GM23338 (cell line): ENCODE measurements at regions not wholly inside any gene's neighbourhood (a gene's known extent, or its start where the extent isn't known, plus 50 kb on each side); places are given as distances from the start of the nearest gene placed in this dataset.

Experiments used
- ATAC-seq: fragments of 200-7000 bp; cut with Tn5 transposase; 3 replicates; pipeline ENCODE4 v1.9.1; 2020
- DNase-seq: peaks from one replicate; pipeline ENCODE4 v3.0.0-alpha.2; 2015; ENCODE audit warnings: low spot score
- H2AFZ ChIP-seq: fragments of 200-600 bp; sonication (generic); 2 replicates; pipeline ENCODE4 v1.8.0; 2016; ENCODE audit warnings: antibody characterized with exemption, mild to moderate bottlenecking, moderate library complexity
- H3F3A ChIP-seq: fragments of 200-600 bp; sonication (generic); replicated peaks from 2 replicates; pipeline ENCODE4 v1.8.0; 2017; ENCODE audit warnings: antibody characterized with exemption, mixed run types, low read depth
- H3K27ac ChIP-seq: fragments of 200-600 bp; sonication (generic); 2 replicates; pipeline ENCODE4 v1.6.1; 2016; ENCODE audit warnings: low read depth
- H3K27me3 ChIP-seq: fragments of 200-600 bp; sonication (generic); 2 replicates; pipeline ENCODE4 v1.8.0; 2016; ENCODE audit warnings: mild to moderate bottlenecking, mixed run types, moderate library complexity; ENCODE audit not compliant: insufficient read depth
- H3K36me3 ChIP-seq: fragments of 200-600 bp; sonication (generic); 2 replicates; pipeline ENCODE4 v1.8.0; 2016; ENCODE audit warnings: mild to moderate bottlenecking; ENCODE audit not compliant: insufficient read depth
- H3K4me1 ChIP-seq: fragments of 200-600 bp; sonication (generic); 2 replicates; pipeline ENCODE4 v1.8.0; 2016; ENCODE audit warnings: mild to moderate bottlenecking, moderate library complexity; ENCODE audit not compliant: insufficient read depth
- H3K4me2 ChIP-seq: fragments of 200-600 bp; sonication (generic); 2 replicates; pipeline ENCODE4 v1.7.1; 2017; ENCODE audit warnings: mixed run types
- H3K4me3 ChIP-seq: fragments of 200-600 bp; sonication (generic); 2 replicates; pipeline ENCODE4 v1.6.1; 2016; ENCODE audit warnings: mixed run types
- H3K79me2 ChIP-seq: fragments of 200-600 bp; sonication (generic); replicated peaks from 2 replicates; pipeline ENCODE4 v1.8.0; 2017; ENCODE audit warnings: mild to moderate bottlenecking; ENCODE audit not compliant: insufficient read depth
- H3K9me2 ChIP-seq: fragments of 200-600 bp; sonication (generic); 2 replicates; pipeline ENCODE4 v1.8.0; 2017; ENCODE audit not compliant: insufficient read depth
- H4K20me1 ChIP-seq: fragments of 200-600 bp; sonication (generic); replicated peaks from 2 replicates; pipeline ENCODE4 v1.8.0; 2017; ENCODE audit warnings: mild to moderate bottlenecking; ENCODE audit not compliant: insufficient read depth
- H3K27ac Mint-ChIP-seq: 2 replicates; pipeline ENCODE4 v1.8.0; 2020; ENCODE audit warnings: inconsistent platforms, mild to moderate bottlenecking, moderate library complexity, mixed read lengths
- H3K27me3 Mint-ChIP-seq: 3 replicates; pipeline ENCODE4 v1.8.0; 2022; ENCODE audit warnings: low read depth, mild to moderate bottlenecking, moderate library complexity, mixed read lengths, inconsistent platforms; ENCODE audit not compliant: insufficient read depth, poor library complexity
- H3K36me3 Mint-ChIP-seq: 3 replicates; pipeline ENCODE4 v1.8.0; 2021; ENCODE audit warnings: low read depth, mild to moderate bottlenecking, inconsistent platforms, moderate library complexity, mixed read lengths
- H3K4me1 Mint-ChIP-seq: 3 replicates; pipeline ENCODE4 v1.8.0; 2020; ENCODE audit warnings: mild to moderate bottlenecking, inconsistent platforms, mixed read lengths
- H3K4me3 Mint-ChIP-seq: 3 replicates; pipeline ENCODE4 v1.8.0; 2021; ENCODE audit warnings: moderate library complexity, mild to moderate bottlenecking, inconsistent platforms, mixed read lengths
- H3K9me3 Mint-ChIP-seq: 3 replicates; pipeline ENCODE4 v1.8.0; 2020; ENCODE audit warnings: moderate library complexity, mild to moderate bottlenecking, inconsistent platforms, mixed read lengths
- CREB1 ChIP-seq: fragments of 250-450 bp; sonication (Bioruptor Pico); IDR thresholded peaks from 2 replicates; pipeline ENCODE4 v1.5.0; 2020; ENCODE audit warnings: low read depth, mild to moderate bottlenecking, moderate library complexity
- EZH2 ChIP-seq: fragments of 200-600 bp; sonication (generic); IDR thresholded peaks from one replicate; pipeline ENCODE4 v1.8.0; 2017; ENCODE audit warnings: antibody characterized with exemption, mild to moderate bottlenecking, low read depth; ENCODE audit not compliant: unreplicated experiment
- EZH2phosphoT487 ChIP-seq: fragments of 200-600 bp; sonication (generic); IDR thresholded peaks from one replicate; pipeline ENCODE4 v1.8.1; 2018; ENCODE audit warnings: antibody characterized with exemption; ENCODE audit not compliant: unreplicated experiment
- REST ChIP-seq: IDR thresholded peaks from one replicate; pipeline ENCODE4 v1.6.1; 2018; ENCODE audit warnings: antibody characterized with exemption; ENCODE audit not compliant: unreplicated experiment
- STAT1 ChIP-seq: IDR thresholded peaks from one replicate; pipeline ENCODE4 v1.6.1; 2016; ENCODE audit warnings: antibody characterized with exemption; ENCODE audit not compliant: unreplicated experiment
- ZNF114 ChIP-seq: fragments of 250-450 bp; sonication (Bioruptor Pico); IDR thresholded peaks from 2 replicates; pipeline ENCODE4 v1.5.0; 2020; ENCODE audit warnings: mild to moderate bottlenecking, moderate library complexity
- ZNF331 ChIP-seq: fragments of 250-450 bp; sonication (Bioruptor Pico); IDR thresholded peaks from 2 replicates; pipeline ENCODE4 v1.5.0; 2020; ENCODE audit warnings: low read depth, mild to moderate bottlenecking, moderate library complexity
- TF ChIP-seq, protein P1 (sequence below), 2 experiments: fragments of 200-600 bp in 1 of 2; sonication (generic) in 1 of 2; conservative IDR thresholded peaks; 2 replicates each; pipeline versions ENCODE4 v1.5.1 to v1.6.1; 2016 to 2017; ENCODE audit warnings: antibody characterized with exemption in 2 of 2, low read depth in 2 of 2, mild to moderate bottlenecking in 2 of 2, moderate library complexity in 1 of 2
- TF ChIP-seq, protein P2 (sequence below): fragments of 250-450 bp; sonication (Bioruptor Pico); IDR thresholded peaks from 2 replicates; pipeline ENCODE4 v1.5.0; 2020; ENCODE audit warnings: mild to moderate bottlenecking, moderate library complexity

DNA sequence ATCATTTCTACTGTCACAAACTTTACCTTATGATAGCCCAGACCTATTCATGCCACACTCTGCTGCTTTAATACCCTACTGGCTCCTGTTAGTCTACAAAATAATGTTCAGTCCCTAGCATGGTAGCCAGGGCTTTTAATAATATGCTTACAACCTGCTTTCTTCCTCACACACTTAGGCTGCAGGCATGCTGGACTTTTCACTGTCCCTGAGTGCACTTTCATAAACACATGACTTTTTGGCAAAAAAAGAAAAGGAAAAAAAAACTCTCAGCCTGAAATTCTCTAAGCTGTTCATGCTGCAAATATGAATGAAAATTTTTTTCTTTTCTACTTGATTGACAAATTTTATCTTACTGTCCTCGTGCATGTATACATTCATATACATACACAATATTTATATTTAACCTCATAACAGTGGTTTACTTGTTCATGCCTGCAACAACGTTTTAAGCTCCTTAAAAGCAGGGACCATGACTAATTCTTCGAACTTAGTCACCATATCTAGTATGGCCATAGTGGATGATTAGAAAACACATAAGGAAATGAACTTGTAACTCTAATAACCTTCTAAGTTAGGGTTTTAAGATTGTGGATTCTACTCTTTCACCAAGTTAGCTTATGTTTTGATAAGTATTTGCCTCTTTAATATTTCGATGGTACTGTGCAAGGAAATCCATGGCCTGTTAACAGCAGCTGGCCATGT, 229.5 kb downstream of the SPCS3 start:
- no peaks in the 10 kb centered on the region for H3K27me3 ChIP-seq
- no peak overlapping the region for H3K27ac ChIP-seq
- H3K27ac Mint-ChIP-seq = no peak overlapping the region
- no peaks in the 10 kb centered on the region for H3K36me3 ChIP-seq
- no peak overlapping the region for H3K4me3 ChIP-seq
- no peak for ATAC-seq
- no peaks in the 10 kb centered on the region for H3K9me2 ChIP-seq
- H3K9me3 Mint-ChIP-seq = no peaks in the 10 kb centered on the region
- TF ChIP-seq EZH2phosphoT487 (no peak), ZNF331 (no peak), STAT1 (no peak), REST (no peak)
- TF ChIP-seq, protein P1, sequence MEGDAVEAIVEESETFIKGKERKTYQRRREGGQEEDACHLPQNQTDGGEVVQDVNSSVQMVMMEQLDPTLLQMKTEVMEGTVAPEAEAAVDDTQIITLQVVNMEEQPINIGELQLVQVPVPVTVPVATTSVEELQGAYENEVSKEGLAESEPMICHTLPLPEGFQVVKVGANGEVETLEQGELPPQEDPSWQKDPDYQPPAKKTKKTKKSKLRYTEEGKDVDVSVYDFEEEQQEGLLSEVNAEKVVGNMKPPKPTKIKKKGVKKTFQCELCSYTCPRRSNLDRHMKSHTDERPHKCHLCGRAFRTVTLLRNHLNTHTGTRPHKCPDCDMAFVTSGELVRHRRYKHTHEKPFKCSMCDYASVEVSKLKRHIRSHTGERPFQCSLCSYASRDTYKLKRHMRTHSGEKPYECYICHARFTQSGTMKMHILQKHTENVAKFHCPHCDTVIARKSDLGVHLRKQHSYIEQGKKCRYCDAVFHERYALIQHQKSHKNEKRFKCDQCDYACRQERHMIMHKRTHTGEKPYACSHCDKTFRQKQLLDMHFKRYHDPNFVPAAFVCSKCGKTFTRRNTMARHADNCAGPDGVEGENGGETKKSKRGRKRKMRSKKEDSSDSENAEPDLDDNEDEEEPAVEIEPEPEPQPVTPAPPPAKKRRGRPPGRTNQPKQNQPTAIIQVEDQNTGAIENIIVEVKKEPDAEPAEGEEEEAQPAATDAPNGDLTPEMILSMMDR (conservative IDR thresholded peaks at IDR 0.05; ENCODE audit: low read depth in 2 of 2) = no peak
- H3K4me1 ChIP-seq = no peaks in the 10 kb centered on the region
- no peak for DNase-seq
- no peaks in the 10 kb centered on the region for H3F3A ChIP-seq
- no peaks in the 10 kb centered on the region for H3K36me3 Mint-ChIP-seq
- no peak overlapping the region for H2AFZ ChIP-seq
- no peak overlapping the region for H3K4me2 ChIP-seq
- H4K20me1 ChIP-seq = no peaks in the 10 kb centered on the region
- H3K4me3 Mint-ChIP-seq = no peak overlapping the region
- H3K79me2 ChIP-seq = no peaks in the 10 kb centered on the region
- H3K4me1 Mint-ChIP-seq = no peaks in the 10 kb centered on the region
- no peaks in the 10 kb centered on the region for H3K27me3 Mint-ChIP-seq

- no peak overlapping the region for H3K4me3 ChIP-seq
- H3K79me2 ChIP-seq = no peaks in the 10 kb centered on the region
- no peaks in the 10 kb centered on the region for H3K4me1 ChIP-seq
- Mint-ChIP-seq H3K4me3 (no peak overlapping the region), H3K4me1 (no peaks in the 10 kb centered on the region), H3K36me3 (no peaks in the 10 kb centered on the region), H3K27ac (no peak overlapping the region), H3K27me3 (no peaks in the 10 kb centered on the region), H3K9me3 (no peaks in the 10 kb centered on the region)
- no peak overlapping the region for H2AFZ ChIP-seq
- H3K27ac ChIP-seq = no peak overlapping the region
- H4K20me1 ChIP-seq = no peaks in the 10 kb centered on the region
- DNase-seq (no peak), ATAC-seq (no peak)
- no peaks in the 10 kb centered on the region for H3K36me3 ChIP-seq
- H3K27me3 ChIP-seq = no peaks in the 10 kb centered on the region
- H3K4me2 ChIP-seq = no peak overlapping the region
- H3K9me2 ChIP-seq = no peaks in the 10 kb centered on the region
- no peaks in the 10 kb centered on the region for H3F3A ChIP-seq
- TF ChIP-seq ZNF331 (no peak), ZNF114 (no peak), EZH2 (no peak), STAT1 (no peak), CREB1 (CRISPR knock-in tag) (no peak)
- TF ChIP-seq, protein P2, sequence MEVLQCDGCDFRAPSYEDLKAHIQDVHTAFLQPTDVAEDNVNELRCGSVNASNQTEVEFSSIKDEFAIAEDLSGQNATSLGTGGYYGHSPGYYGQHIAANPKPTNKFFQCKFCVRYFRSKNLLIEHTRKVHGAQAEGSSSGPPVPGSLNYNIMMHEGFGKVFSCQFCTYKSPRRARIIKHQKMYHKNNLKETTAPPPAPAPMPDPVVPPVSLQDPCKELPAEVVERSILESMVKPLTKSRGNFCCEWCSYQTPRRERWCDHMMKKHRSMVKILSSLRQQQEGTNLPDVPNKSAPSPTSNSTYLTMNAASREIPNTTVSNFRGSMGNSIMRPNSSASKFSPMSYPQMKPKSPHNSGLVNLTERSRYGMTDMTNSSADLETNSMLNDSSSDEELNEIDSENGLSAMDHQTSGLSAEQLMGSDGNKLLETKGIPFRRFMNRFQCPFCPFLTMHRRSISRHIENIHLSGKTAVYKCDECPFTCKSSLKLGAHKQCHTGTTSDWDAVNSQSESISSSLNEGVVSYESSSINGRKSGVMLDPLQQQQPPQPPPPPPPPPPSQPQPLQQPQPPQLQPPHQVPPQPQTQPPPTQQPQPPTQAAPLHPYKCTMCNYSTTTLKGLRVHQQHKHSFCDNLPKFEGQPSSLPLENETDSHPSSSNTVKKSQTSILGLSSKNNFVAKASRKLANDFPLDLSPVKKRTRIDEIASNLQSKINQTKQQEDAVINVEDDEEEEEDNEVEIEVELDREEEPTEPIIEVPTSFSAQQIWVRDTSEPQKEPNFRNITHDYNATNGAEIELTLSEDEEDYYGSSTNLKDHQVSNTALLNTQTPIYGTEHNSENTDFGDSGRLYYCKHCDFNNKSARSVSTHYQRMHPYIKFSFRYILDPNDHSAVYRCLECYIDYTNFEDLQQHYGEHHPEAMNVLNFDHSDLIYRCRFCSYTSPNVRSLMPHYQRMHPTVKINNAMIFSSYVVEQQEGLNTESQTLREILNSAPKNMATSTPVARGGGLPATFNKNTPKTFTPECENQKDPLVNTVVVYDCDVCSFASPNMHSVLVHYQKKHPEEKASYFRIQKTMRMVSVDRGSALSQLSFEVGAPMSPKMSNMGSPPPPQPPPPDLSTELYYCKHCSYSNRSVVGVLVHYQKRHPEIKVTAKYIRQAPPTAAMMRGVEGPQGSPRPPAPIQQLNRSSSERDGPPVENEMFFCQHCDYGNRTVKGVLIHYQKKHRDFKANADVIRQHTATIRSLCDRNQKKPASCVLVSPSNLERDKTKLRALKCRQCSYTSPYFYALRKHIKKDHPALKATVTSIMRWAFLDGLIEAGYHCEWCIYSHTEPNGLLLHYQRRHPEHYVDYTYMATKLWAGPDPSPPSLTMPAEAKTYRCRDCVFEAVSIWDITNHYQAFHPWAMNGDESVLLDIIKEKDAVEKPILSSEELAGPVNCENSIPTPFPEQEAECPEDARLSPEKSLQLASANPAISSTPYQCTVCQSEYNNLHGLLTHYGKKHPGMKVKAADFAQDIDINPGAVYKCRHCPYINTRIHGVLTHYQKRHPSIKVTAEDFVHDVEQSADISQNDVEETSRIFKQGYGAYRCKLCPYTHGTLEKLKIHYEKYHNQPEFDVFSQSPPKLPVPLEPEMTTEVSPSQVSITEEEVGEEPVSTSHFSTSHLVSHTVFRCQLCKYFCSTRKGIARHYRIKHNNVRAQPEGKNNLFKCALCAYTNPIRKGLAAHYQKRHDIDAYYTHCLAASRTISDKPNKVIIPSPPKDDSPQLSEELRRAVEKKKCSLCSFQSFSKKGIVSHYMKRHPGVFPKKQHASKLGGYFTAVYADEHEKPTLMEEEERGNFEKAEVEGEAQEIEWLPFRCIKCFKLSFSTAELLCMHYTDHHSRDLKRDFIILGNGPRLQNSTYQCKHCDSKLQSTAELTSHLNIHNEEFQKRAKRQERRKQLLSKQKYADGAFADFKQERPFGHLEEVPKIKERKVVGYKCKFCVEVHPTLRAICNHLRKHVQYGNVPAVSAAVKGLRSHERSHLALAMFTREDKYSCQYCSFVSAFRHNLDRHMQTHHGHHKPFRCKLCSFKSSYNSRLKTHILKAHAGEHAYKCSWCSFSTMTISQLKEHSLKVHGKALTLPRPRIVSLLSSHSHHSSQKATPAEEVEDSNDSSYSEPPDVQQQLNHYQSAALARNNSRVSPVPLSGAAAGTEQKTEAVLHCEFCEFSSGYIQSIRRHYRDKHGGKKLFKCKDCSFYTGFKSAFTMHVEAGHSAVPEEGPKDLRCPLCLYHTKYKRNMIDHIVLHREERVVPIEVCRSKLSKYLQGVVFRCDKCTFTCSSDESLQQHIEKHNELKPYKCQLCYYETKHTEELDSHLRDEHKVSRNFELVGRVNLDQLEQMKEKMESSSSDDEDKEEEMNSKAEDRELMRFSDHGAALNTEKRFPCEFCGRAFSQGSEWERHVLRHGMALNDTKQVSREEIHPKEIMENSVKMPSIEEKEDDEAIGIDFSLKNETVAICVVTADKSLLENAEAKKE = no peak
Measured at GRCh38 chr4:176558661-176559060, 234.1 kb downstream of the VEGFC start.
